GM12892 (cell line): ENCODE measurements at regions not wholly inside any gene's neighbourhood (a gene's known extent, or its start where the extent isn't known, plus 50 kb on each side); places are given as distances from the start of the nearest gene placed in this dataset.

Experiments
- DNase-seq: peaks from one replicate; pipeline ENCODE4 v3.0.0; 2011; ENCODE audit not compliant: insufficient read length
- FAIRE-seq: peaks from 2 replicates; lab custom pipeline; 2011; peaks lifted over from hg19 to GRCh38; lab: Jason Lieb, UNC
- POLR2A ChIP-seq: IDR thresholded peaks from 2 replicates; pipeline ENCODE4 v1.6.1; 2011; ENCODE audit warnings: low read depth, low read length, control low read depth
- POLR2AphosphoS5 ChIP-seq: IDR thresholded peaks from 2 replicates; pipeline ENCODE4 v1.6.1; 2011; ENCODE audit warnings: low read depth, low read length, control low read depth
- TAF1 ChIP-seq: IDR thresholded peaks from 2 replicates; pipeline ENCODE4 v1.6.1; 2011; ENCODE audit warnings: low read depth, mild to moderate bottlenecking, control low read depth, low read length, borderline replicate concordance

GRCh38 chr2:19684516-19684915, 217.3 kb downstream of the TTC32 start:
- DNase-seq (no peak), FAIRE-seq (no peak)
- TF ChIP-seq POLR2AphosphoS5 (no peak), TAF1 (no peak), POLR2A (no peak)

- FAIRE-seq (no peak), DNase-seq (no peak)
- TF ChIP-seq TAF1 (no peak), POLR2AphosphoS5 (no peak), POLR2A (no peak)
Observed at GRCh38 chr2:19683556-19683955, 218.2 kb downstream of the TTC32 start.

GRCh38 chr2:19682493-19682892, 219.3 kb downstream of the TTC32 start:
- TF ChIP-seq POLR2AphosphoS5, result no peak
- no peak for TF ChIP-seq POLR2A
- TF ChIP-seq TAF1, result no peak
- DNase-seq (no peak), FAIRE-seq (no peak)

GRCh38 chr2:19677825-19678518, 223.8 kb downstream of the TTC32 start:
- TF ChIP-seq POLR2AphosphoS5 (no peak), POLR2A (no peak), TAF1 (no peak)
- no peak for FAIRE-seq
- no peak for DNase-seq

- FAIRE-seq (no peak), DNase-seq (no peak)
- TF ChIP-seq TAF1 (no peak), POLR2AphosphoS5 (no peak), POLR2A (no peak)
Observed at GRCh38 chr2:19677215-19677777, 224.5 kb downstream of the TTC32 start.

- no peak for DNase-seq
- no peak for FAIRE-seq
- TF ChIP-seq TAF1 (no peak), POLR2A (no peak), POLR2AphosphoS5 (no peak)
Observed at GRCh38 chr2:19676770-19677169, 225.0 kb downstream of the TTC32 start.

- FAIRE-seq (no peak), DNase-seq (no peak)
- TF ChIP-seq POLR2A (no peak), TAF1 (no peak), POLR2AphosphoS5 (no peak)
Observed at GRCh38 chr2:19675856-19676460, 225.8 kb downstream of the TTC32 start.

- DNase-seq, result no peak
- TF ChIP-seq POLR2A (no peak), TAF1 (no peak), POLR2AphosphoS5 (no peak)
- no peak for FAIRE-seq
Observed at GRCh38 chr2:19675003-19675629, 226.7 kb downstream of the TTC32 start.

GRCh38 chr2:19674051-19675002, 227.5 kb downstream of the TTC32 start:
- TF ChIP-seq POLR2A, result no peak
- TF ChIP-seq TAF1, result no peak
- TF ChIP-seq POLR2AphosphoS5, result no peak
- no peak for DNase-seq
- FAIRE-seq, result no peak

- no peak for FAIRE-seq
- no peak for DNase-seq
- TF ChIP-seq POLR2A (no peak), TAF1 (no peak), POLR2AphosphoS5 (no peak)
Observed at GRCh38 chr2:19673213-19673791, 228.5 kb downstream of the TTC32 start.

GRCh38 chr2:19671916-19672315, 229.9 kb downstream of the TTC32 start:
- no peak for DNase-seq
- FAIRE-seq, result no peak
- no peak for TF ChIP-seq TAF1
- TF ChIP-seq POLR2A, result no peak
- no peak for TF ChIP-seq POLR2AphosphoS5

GRCh38 chr2:19671311-19671710, 230.5 kb downstream of the TTC32 start:
- TF ChIP-seq POLR2A (no peak), POLR2AphosphoS5 (no peak), TAF1 (no peak)

More at GRCh38 chr2:19671311-19671710, 230.5 kb downstream of the TTC32 start:
- no peak for DNase-seq
- no peak for FAIRE-seq
